ENCODE measurements at regions not wholly inside any gene's neighbourhood (a gene's known extent, or its start where the extent isn't known, plus 50 kb on each side); places are given as distances from the start of the nearest gene placed in this dataset.

DNA sequence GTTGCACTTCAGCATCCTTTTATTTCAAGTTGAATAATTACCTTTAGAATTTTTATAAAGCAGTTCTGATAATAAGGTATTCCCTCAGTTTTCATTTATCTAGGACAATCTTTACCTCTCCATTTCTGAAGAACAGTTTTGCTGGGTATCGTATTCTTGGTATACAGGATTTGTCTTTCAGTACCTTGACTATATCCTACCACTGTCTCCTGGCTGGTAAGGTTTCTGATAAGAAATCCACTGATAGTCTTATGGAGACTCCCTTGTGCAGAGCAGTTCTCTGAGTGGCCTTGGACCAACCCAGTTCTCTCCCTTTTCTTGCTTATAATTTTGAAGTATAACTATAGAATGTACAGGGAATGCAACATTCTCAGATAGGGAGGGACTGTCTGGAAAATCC lies 51.3 kb upstream of the SAMD3 start:
- Histone ChIP-seq H3K36me3 (ENCODE audit: control insufficient read depth in 1 of 2, insufficient read depth in 2 of 2, low read length in 2 of 2) (no peaks in the 10 kb centered on the region), H3K4me3 (ENCODE audit: low read depth in 1 of 2, low read length in 2 of 2) (peak overlapping the region in 1 of 2 donors; percentile 35), H3K27ac (ENCODE audit: low read length) (no peak overlapping the region), H3K4me1 (ENCODE audit: control insufficient read depth in 1 of 2, insufficient read depth in 2 of 2, low read length in 2 of 2) (no peaks in the 10 kb centered on the region), H3K27me3 (ENCODE audit: low read depth, low read length) (no peaks in the 10 kb centered on the region), H3K9me3 (ENCODE audit: control insufficient read depth in 1 of 2, low read length in 2 of 2) (peaks cover 15% of the 10 kb centered on the region in 2 donors)

Data from muscle layer of duodenum (tissue), 2 donors.